HepG2 (cell line): ENCODE measurements at regions not wholly inside any gene's neighbourhood (a gene's known extent, or its start where the extent isn't known, plus 50 kb on each side); places are given as distances from the start of the nearest gene placed in this dataset.

ENCODE experiments used
- ATAC-seq: fragments of 200-7000 bp; cut with Tn5 transposase; 3 replicates; pipeline ENCODE4 v1.9.1; 2020; ENCODE audit warnings: mild to moderate bottlenecking, moderate library complexity
- BruUV-seq: library from RNA; stranded (reverse); fragments of 400-500 nt; replicated peaks from 2 replicates; lab custom pipeline; 2021; lab: Mats Ljungman, UMichigan
- CTCF ChIA-PET: fragments of 300-600 bp; formaldehyde crosslinking; extraction: SDS; loops from one replicate; lab custom pipeline; 2021; ENCODE audit warnings: low total read pairs, inconsistent platforms, low intra/inter-chr PET ratio; lab: Yijun Ruan, JAX
- POLR2A ChIA-PET: fragments of 350-600 bp; sonication (Branson Sonifier 250); formaldehyde crosslinking; loops from one replicate; lab custom pipeline; 2020; ENCODE audit warnings: antibody characterized with exemption, inconsistent platforms; lab: Yijun Ruan, JAX
- DNase-seq: peaks from one replicate; pipeline ENCODE4 v3.0.0-alpha.2; 2015; ENCODE audit warnings: low spot score
- FAIRE-seq: peaks from 3 replicates; lab custom pipeline; 2011; peaks lifted over from hg19 to GRCh38; lab: Jason Lieb, UNC
- H2AFZ ChIP-seq: one replicate; pipeline ENCODE4 v1.6.1; 2011; ENCODE audit warnings: low read length, inconsistent platforms
- H3K27ac ChIP-seq: fragments of 300-600 bp; 3 replicates; pipeline ENCODE4 v1.8.0; 2011; ENCODE audit warnings: mixed run types, mild to moderate bottlenecking, mixed read lengths, low read length, inconsistent platforms; ENCODE audit not compliant: insufficient read depth; ENCODE audit errors: extremely low read length
- H3K27me3 ChIP-seq, 2 experiments: fragments of 200-600 bp in 1 of 2; 2 replicates in 1 of 2; 3 replicates in 1 of 2; pipeline versions ENCODE4 v1.6.0 to v1.8.0; 2011; ENCODE audit warnings: low read length in 2 of 2, mild to moderate bottlenecking in 2 of 2, moderate library complexity in 2 of 2, inconsistent platforms in 1 of 2; ENCODE audit not compliant: insufficient read depth in 2 of 2, control insufficient read depth in 1 of 2
- H3K36me3 ChIP-seq, 2 experiments: fragments of 200-600 bp in 1 of 2; replicated peaks in 1 of 2; 2 replicates in 1 of 2; 3 replicates in 1 of 2; pipeline versions ENCODE4 v1.5.1 to v1.8.0; 2011; ENCODE audit warnings: low read length in 2 of 2, inconsistent platforms in 1 of 2; ENCODE audit not compliant: insufficient read depth in 2 of 2, control insufficient read depth in 1 of 2
- H3K4me1 ChIP-seq: 2 replicates; pipeline ENCODE4 v1.5.1; 2012; ENCODE audit warnings: low read length, inconsistent platforms; ENCODE audit not compliant: insufficient read depth
- H3K4me2 ChIP-seq: 2 replicates; pipeline ENCODE4 v1.6.0; 2011; ENCODE audit warnings: low read depth, low read length, inconsistent platforms
- H3K4me3 ChIP-seq, 3 experiments: fragments of 200-600 bp in 1 of 3; sonication (generic), shearing (Covaris generic) in 1 of 3; replicated peaks in 1 of 3; 2 replicates each; pipeline ENCODE4 v1.5.1; 2011 to 2016; ENCODE audit warnings: low read length in 3 of 3, inconsistent platforms in 2 of 3, low read depth in 2 of 3, mild to moderate bottlenecking in 2 of 3, control low read depth in 1 of 3, mixed read lengths in 1 of 3; ENCODE audit not compliant: insufficient read depth in 1 of 3
- H3K79me2 ChIP-seq: one replicate; pipeline ENCODE4 v1.6.1; 2011; ENCODE audit warnings: low read length, inconsistent platforms; ENCODE audit not compliant: insufficient read depth
- H3K9ac ChIP-seq: 2 replicates; pipeline ENCODE4 v1.6.0; 2011; ENCODE audit warnings: mild to moderate bottlenecking, low read depth, low read length, inconsistent platforms; ENCODE audit not compliant: insufficient read depth
- H3K9me3 ChIP-seq: 2 replicates; pipeline ENCODE4 v1.5.1; 2012; ENCODE audit warnings: mild to moderate bottlenecking, low read length
- H4K20me1 ChIP-seq: 2 replicates; pipeline ENCODE4 v1.6.0; 2011; ENCODE audit warnings: inconsistent platforms, mild to moderate bottlenecking, low read length, moderate library complexity; ENCODE audit not compliant: insufficient read depth
- BORCS8-MEF2B ChIP-seq: sonication (generic); formaldehyde crosslinking; IDR thresholded peaks from 2 replicates; pipeline ENCODE4 v1.8.0; 2022; ENCODE audit warnings: mild to moderate bottlenecking, missing genetic modification reagents
- HOXA3 ChIP-seq: sonication (generic); formaldehyde crosslinking; IDR thresholded peaks from 2 replicates; pipeline ENCODE4 v1.5.0; 2020; ENCODE audit warnings: missing genetic modification reagents
- KMT2A ChIP-seq: sonication (generic); formaldehyde crosslinking; IDR thresholded peaks from 2 replicates; pipeline ENCODE4 v1.4.0; 2020; ENCODE audit warnings: missing genetic modification reagents
- MYPOP ChIP-seq: sonication (generic); formaldehyde crosslinking; IDR thresholded peaks from 2 replicates; pipeline ENCODE4 v1.8.1; 2023; ENCODE audit warnings: mild to moderate bottlenecking, moderate library complexity, missing genetic modification reagents
- PRDM15 ChIP-seq: sonication (generic); formaldehyde crosslinking; IDR thresholded peaks from 2 replicates; pipeline ENCODE4 v1.4.0; 2020; ENCODE audit warnings: missing genetic modification reagents
- SMAD9 ChIP-seq: sonication (generic); formaldehyde crosslinking; IDR thresholded peaks from 2 replicates; pipeline ENCODE4 v1.5.1; 2020; ENCODE audit warnings: mild to moderate bottlenecking, missing genetic modification reagents
- SNAPC2 ChIP-seq: sonication (generic); formaldehyde crosslinking; IDR thresholded peaks from 2 replicates; pipeline ENCODE4 v1.8.1; 2022; ENCODE audit warnings: mild to moderate bottlenecking, missing genetic modification reagents
- TCF7 ChIP-seq: sonication (generic); IDR thresholded peaks from 2 replicates; pipeline ENCODE4 v1.6.1; 2016; ENCODE audit warnings: antibody characterized with exemption, low read depth
- TSC22D2 ChIP-seq: sonication (generic); formaldehyde crosslinking; IDR thresholded peaks from 2 replicates; pipeline ENCODE4 v1.5.1; 2020; ENCODE audit warnings: missing genetic modification reagents, mild to moderate bottlenecking, borderline replicate concordance
- ZNF510 ChIP-seq: sonication (generic); formaldehyde crosslinking; IDR thresholded peaks from 2 replicates; pipeline ENCODE4 v1.4.0; 2020; ENCODE audit warnings: low read depth, mild to moderate bottlenecking, missing genetic modification reagents
- ZNF687 ChIP-seq: sonication (generic); formaldehyde crosslinking; IDR thresholded peaks from 2 replicates; pipeline ENCODE4 v1.5.1; 2020; ENCODE audit warnings: mild to moderate bottlenecking, missing genetic modification reagents, moderate library complexity
- ZNF713 ChIP-seq: sonication (generic); formaldehyde crosslinking; IDR thresholded peaks from 2 replicates; pipeline ENCODE4 v1.4.0; 2020; ENCODE audit warnings: mild to moderate bottlenecking, missing genetic modification reagents
- ZSCAN29 ChIP-seq: sonication (generic); formaldehyde crosslinking; conservative IDR thresholded peaks from 2 replicates; pipeline ENCODE4 v1.4.0; 2020; ENCODE audit warnings: mild to moderate bottlenecking, missing genetic modification reagents
- WGBS: methylation state at CpG from one replicate; pipeline ENCODE4 v1.1.6; 2017; ENCODE audit warnings: low lambda C conversion rate; 5-methylcytosine and 5-hydroxymethylcytosine counted together
- in situ Hi-C: cut with HindIII; loops from 2 replicates; pipeline ENCODE4 v1.10.0; 2017; ENCODE audit warnings: low pct_unique_long_range_greater_than_20kb; ENCODE audit not compliant: extremely low pct_ligation_motif_present
- intact Hi-C: fragments of 100-400 bp; cut with micrococcal nuclease; formaldehyde crosslinking; loops from one replicate; pipeline ENCODE4 v1.10.0; 2022; ENCODE audit not compliant: unreplicated experiment

GRCh38 chr5:99315413-99316183, 386.8 kb upstream of the CHD1 start:
- no peaks in the 10 kb centered on the region for H3K36me3 ChIP-seq
- no peaks in the 10 kb centered on the region for H3K9me3 ChIP-seq
- H3K79me2 ChIP-seq, result no peaks in the 10 kb centered on the region
- DNase-seq, result no peak
- no peak overlapping the region for H3K27ac ChIP-seq
- no peaks in the 10 kb centered on the region for H3K4me1 ChIP-seq
- FAIRE-seq, result no peak
- CTCF ChIA-PET, result no interaction called here
- in situ Hi-C loops (no loop called here), intact Hi-C loops (no loop called here)
- no peak overlapping the region for H3K9ac ChIP-seq
- 8% methylated on average over 2 of the region's 2 CpGs for WGBS
- H2AFZ ChIP-seq, result no peak overlapping the region
- no peak overlapping the region for H3K4me2 ChIP-seq
- H3K27me3 ChIP-seq, result no peaks in the 10 kb centered on the region
- no peak overlapping the region for H3K4me3 ChIP-seq
- H4K20me1 ChIP-seq, result no peaks in the 10 kb centered on the region
- no TSS peak for BruUV-seq
- POLR2A ChIA-PET, result no interaction called here
- no peak for ATAC-seq
- TF ChIP-seq MYPOP (CRISPR knock-in tag), result no peak
- TF ChIP-seq SMAD9 (CRISPR knock-in tag), result no peak
- TF ChIP-seq ZSCAN29 (CRISPR knock-in tag), result no peak
- TF ChIP-seq HOXA3 (CRISPR knock-in tag), result no peak
- TF ChIP-seq TSC22D2 (CRISPR knock-in tag), result no peak
- TF ChIP-seq BORCS8-MEF2B, result no peak
- TF ChIP-seq ZNF713, result no peak
- no peak for TF ChIP-seq PRDM15 (CRISPR knock-in tag)
- no peak for TF ChIP-seq TCF7
- no peak for TF ChIP-seq ZNF510
- no peak for TF ChIP-seq KMT2A (CRISPR knock-in tag)
- TF ChIP-seq SNAPC2 (CRISPR knock-in tag), result no peak
- no peak for TF ChIP-seq ZNF687 (CRISPR knock-in tag)
